RWPE1 (cell line): ENCODE measurements at regions not wholly inside any gene's neighbourhood (a gene's known extent, or its start where the extent isn't known, plus 50 kb on each side); places are given as distances from the start of the nearest gene placed in this dataset.
A peak's percentile ranks its signal among the peaks of the same experiment; 100 is the strongest.

Experiments used
- CTCF ChIA-PET: fragments of 350-600 bp; sonication (Branson Sonifier 250); formaldehyde crosslinking; extraction: SDS; loops from one replicate; lab custom pipeline; 2021; lab: Yijun Ruan, JAX
- POLR2A ChIA-PET: fragments of 400-600 bp; formaldehyde crosslinking; extraction: SDS; loops from one replicate; lab custom pipeline; 2020; ENCODE audit warnings: antibody characterized with exemption; ENCODE audit not compliant: low non-redundant PET; lab: Yijun Ruan, JAX
- DNase-seq: peaks from one replicate; pipeline ENCODE4 v3.0.0; 2012; ENCODE audit warnings: low spot score
- H3K27ac ChIP-seq: fragments of 450-650 bp; 2 replicates; pipeline ENCODE4 v1.5.1; 2017
- CTCF ChIP-seq: fragments of 450-650 bp; conservative IDR thresholded peaks from 2 replicates; pipeline ENCODE4 v1.5.1; 2017; ENCODE audit warnings: low read depth, mild to moderate bottlenecking

GRCh38 chr13:30848332-30849027 lies 57.6 kb upstream of the MEDAG start:
- no peak for DNase-seq
- no peak overlapping the region for H3K27ac ChIP-seq
- CTCF ChIA-PET = interaction anchor here (0.6 kb wide), 1 partner anchor 207 kb away, joined by 4 read pairs; no protein-coding TSS in a partner anchor
- no peak for TF ChIP-seq CTCF
- POLR2A ChIA-PET = no interaction called here

GRCh38 chr13:30849611-30850010 lies 56.5 kb upstream of the MEDAG start:
- no peak for DNase-seq
- no peak overlapping the region for H3K27ac ChIP-seq
- ChIA-PET CTCF (no interaction called here), POLR2A (no interaction called here)
- no peak for TF ChIP-seq CTCF

- ChIA-PET CTCF (no interaction called here), POLR2A (no interaction called here)
- TF ChIP-seq CTCF = no peak
Measured at GRCh38 chr13:30850204-30850866, 55.7 kb upstream of the MEDAG start.

GRCh38 chr13:30850867-30851211 lies 55.2 kb upstream of the MEDAG start:
- DNase-seq = no peak
- no peak for TF ChIP-seq CTCF
- H3K27ac ChIP-seq = no peak overlapping the region
- POLR2A ChIA-PET = no interaction called here
- CTCF ChIA-PET = no interaction called here

More at GRCh38 chr13:30850204-30850866, 55.7 kb upstream of the MEDAG start:
- no peak for DNase-seq
- H3K27ac ChIP-seq = no peak overlapping the region

- ChIA-PET POLR2A (no interaction called here), CTCF (no interaction called here)
- no peak for DNase-seq
- no peak for TF ChIP-seq CTCF
- H3K27ac ChIP-seq = no peak overlapping the region
Measured at GRCh38 chr13:30851697-30852096, 54.4 kb upstream of the MEDAG start.

- TF ChIP-seq CTCF = no peak
- peak overlapping the region; percentile 64 for H3K27ac ChIP-seq
- DNase-seq = no peak
- ChIA-PET POLR2A (no interaction called here), CTCF (interaction anchor here (0.6 to 1.0 kb wide), 2 partner anchors 10 to 21 kb away, joined by 4 to 5 read pairs; no protein-coding TSS in a partner anchor)
Measured at GRCh38 chr13:30855569-30855968, 50.5 kb upstream of the MEDAG start.
